HUDEP-2 (cell line): ENCODE measurements at regions not wholly inside any gene's neighbourhood (a gene's known extent, or its start where the extent isn't known, plus 50 kb on each side); places are given as distances from the start of the nearest gene placed in this dataset.

Experiments used
- DNase-seq, 76 experiments: peaks; one replicate each; lab custom pipeline; 2025; ENCODE audit not compliant: unreplicated experiment in 76 of 76; lab: John Stamatoyannopoulos, UW

DNA sequence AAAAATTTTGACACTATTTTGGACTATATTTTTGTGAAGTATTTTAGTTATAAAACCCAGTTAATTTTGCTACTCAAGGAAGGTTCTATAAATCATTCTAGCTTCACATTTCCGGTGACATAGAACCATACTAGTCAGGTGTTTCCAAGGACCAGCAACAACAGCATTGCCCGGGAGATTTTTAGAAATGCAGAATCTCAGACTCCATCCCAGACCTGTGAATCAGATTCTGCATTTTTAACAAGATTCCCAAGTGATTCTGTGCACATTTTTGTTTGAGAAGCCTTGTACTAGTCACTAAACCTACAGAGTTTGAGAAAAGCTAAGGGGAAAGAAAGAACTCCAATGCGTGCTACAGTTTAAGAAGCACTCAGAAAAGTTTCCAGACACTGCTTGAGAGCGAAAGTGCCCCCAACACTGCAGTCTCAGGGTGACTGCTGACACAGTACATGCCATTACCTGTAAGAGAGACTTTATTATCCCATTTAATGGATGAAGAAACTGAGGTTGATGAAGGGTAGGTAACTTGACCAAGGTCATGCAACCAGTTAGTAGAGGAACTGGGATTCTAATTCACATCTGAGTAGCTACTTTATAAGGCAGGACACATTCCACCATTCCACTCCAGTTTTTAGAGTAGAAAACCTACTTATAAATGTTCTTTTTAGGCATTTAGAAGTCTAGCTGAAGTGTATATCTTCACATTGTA, 49.7 kb upstream of the USP3 start:
- DNase-seq, result no peak
